ENCODE measurements at regions not wholly inside any gene's neighbourhood (a gene's known extent, or its start where the extent isn't known, plus 50 kb on each side); places are given as distances from the start of the nearest gene placed in this dataset.

- H2BK120ac ChIP-seq (ENCODE audit: low read depth, low read length, poor library complexity, severe bottlenecking) = no peak overlapping the region
- no peak overlapping the region for H3K23ac ChIP-seq (ENCODE audit: insufficient read length, low read depth, low read length)
- H3K9me3 Mint-ChIP-seq = peaks cover 4 to 6% of the 10 kb centered on the region in 2 experiments; a peak in 4 of 5 replicates
- no peaks in the 10 kb centered on the region for H3K9me3 ChIP-seq (ENCODE audit: control insufficient read depth, low read depth, low read length)
- H2BK15ac ChIP-seq (ENCODE audit: low read depth, low read length) = no peak overlapping the region
- peak overlapping the region in 1 of 3 experiments; percentile 15; a peak in 1 of 7 replicates for H3K27ac Mint-ChIP-seq
- no peak overlapping the region for H2BK20ac ChIP-seq (ENCODE audit: low read depth, low read length, poor library complexity, severe bottlenecking)
- no peak overlapping the region for H3K4me3 Mint-ChIP-seq
- no peaks in the 10 kb centered on the region for H4K20me1 ChIP-seq (ENCODE audit: control insufficient read depth, insufficient read depth, insufficient read length)
- no peaks in the 10 kb centered on the region for H3K23me2 ChIP-seq (ENCODE audit: insufficient read length, low read depth, low read length, poor library complexity, severe bottlenecking)
- no peaks in the 10 kb centered on the region for H3K27me3 Mint-ChIP-seq (ENCODE audit: low read depth)
- H3K27ac ChIP-seq (ENCODE audit: insufficient read length, low read depth, low read length) = no peak overlapping the region
- no peak overlapping the region for H3K14ac ChIP-seq (ENCODE audit: insufficient read depth, low read length)
- DNase-seq = no peak
- H3K56ac ChIP-seq (ENCODE audit: insufficient read length, low read depth, low read length) = no peak overlapping the region
- H3K79me1 ChIP-seq (ENCODE audit: insufficient read depth, low read depth, low read length, poor library complexity, severe bottlenecking) = no peaks in the 10 kb centered on the region
- no peak overlapping the region for H3K4ac ChIP-seq (ENCODE audit: low read depth, low read length)
- WGBS (ENCODE audit: extremely low coverage, insufficient read length, low lambda C conversion rate) = no CpG with 5 or more reads among the region's 10 CpGs
- H3K9ac ChIP-seq (ENCODE audit: extremely low read depth, insufficient read length, low read length) = no peak overlapping the region
- no peak overlapping the region for H4K8ac ChIP-seq (replicated peaks; ENCODE audit: insufficient read length, low read depth, low read length)
- TF ChIP-seq CTCF (conservative IDR thresholded peaks at IDR 0.05) = no peak
- H3K18ac ChIP-seq (ENCODE audit: insufficient read length, low read depth, low read length) = no peak overlapping the region
- H3K4me1 ChIP-seq (ENCODE audit: insufficient read depth, low read length) = no peaks in the 10 kb centered on the region
- H4K5ac ChIP-seq (ENCODE audit: insufficient read length, low read depth, low read length) = no peak overlapping the region
- no peak overlapping the region for H2AFZ ChIP-seq (ENCODE audit: low read length)
- H2AK5ac ChIP-seq (ENCODE audit: insufficient read length, low read length) = no peak overlapping the region
- no peaks in the 10 kb centered on the region for H3K4me1 Mint-ChIP-seq
- peaks cover 0 to 5% (median 5%) of the 10 kb centered on the region in 3 experiments; a peak in 3 of 7 replicates for H3K36me3 Mint-ChIP-seq (ENCODE audit: insufficient read depth in 1 of 3, low read depth in 3 of 3)
- no peak overlapping the region for H2BK12ac ChIP-seq (ENCODE audit: insufficient read length, low read depth, low read length)
- H3K27me3 ChIP-seq (ENCODE audit: insufficient read depth, low read length) = no peaks in the 10 kb centered on the region
- H3T11ph ChIP-seq (ENCODE audit: low read length) = no peak overlapping the region
- H3K79me2 ChIP-seq (ENCODE audit: insufficient read depth, low read length) = no peaks in the 10 kb centered on the region
- no peak overlapping the region for H2BK5ac ChIP-seq (ENCODE audit: insufficient read length, low read length)
- no peak overlapping the region for H4K91ac ChIP-seq (ENCODE audit: insufficient read length, low read depth, low read length)
- H3K4me2 ChIP-seq (ENCODE audit: insufficient read depth, insufficient read length, low read length) = no peak overlapping the region
Measured at GRCh38 chr7:35969066-35969465, 168.2 kb downstream of the SEPTIN7 start.
